K562 (cell line): ENCODE measurements at regions not wholly inside any gene's neighbourhood (a gene's known extent, or its start where the extent isn't known, plus 50 kb on each side); places are given as distances from the start of the nearest gene placed in this dataset.
A peak's percentile ranks its signal among the peaks of the same experiment; 100 is the strongest.

Experiments
- ATAC-seq: fragments of 200-7000 bp; cut with Tn5 transposase; 3 replicates; pipeline ENCODE4 v1.9.1; 2020; ENCODE audit warnings: moderate library complexity
- BruUV-seq: library from RNA; stranded (reverse); fragments of 400-500 nt; replicated peaks from 2 replicates; lab custom pipeline; 2021; lab: Mats Ljungman, UMichigan
- CTCF ChIA-PET: fragments of 300-600 bp; formaldehyde crosslinking; extraction: SDS; loops from one replicate; lab custom pipeline; 2021; ENCODE audit warnings: low intra/inter-chr PET ratio; lab: Yijun Ruan, JAX
- POLR2A ChIA-PET: fragments of 300-600, 350-650 bp; sonication (Branson Sonifier 250); formaldehyde crosslinking; extraction: SDS; loops from one replicate; lab custom pipeline; 2021; ENCODE audit warnings: antibody characterized with exemption, inconsistent platforms; lab: Yijun Ruan, JAX
- DNase-seq, 4 experiments: peaks; one replicate each; pipeline versions ENCODE4 v3.0.0 to v3.0.0-alpha.2; 2011 to 2018; ENCODE audit warnings: low spot score in 3 of 4, mixed read lengths in 3 of 4; ENCODE audit errors: extremely low read depth in 1 of 4
- FAIRE-seq: peaks from 2 replicates; lab custom pipeline; 2011; peaks lifted over from hg19 to GRCh38; lab: Jason Lieb, UNC
- H2AFZ ChIP-seq: 2 replicates; pipeline ENCODE4 v1.6.0; 2011; ENCODE audit warnings: low read depth, low read length, control low read depth, inconsistent platforms
- H3K27ac ChIP-seq: fragments of 200-600 bp; 3 replicates; pipeline ENCODE4 v1.8.0; 2011; ENCODE audit warnings: low read depth, mild to moderate bottlenecking, control low read depth, inconsistent platforms, low read length, moderate library complexity, mixed read lengths; ENCODE audit errors: extremely low read depth
- H3K27me3 ChIP-seq, 2 experiments: fragments of 300-600 bp in 1 of 2; 2 replicates in 1 of 2; 3 replicates in 1 of 2; pipeline versions ENCODE4 v1.6.0 to v1.8.0; 2011; ENCODE audit warnings: inconsistent platforms in 2 of 2, low read length in 2 of 2, mild to moderate bottlenecking in 1 of 2, mixed read lengths in 1 of 2, moderate library complexity in 1 of 2; ENCODE audit not compliant: control insufficient read depth in 2 of 2, insufficient read depth in 2 of 2
- H3K36me3 ChIP-seq: fragments of 300-600 bp; 3 replicates; pipeline ENCODE4 v1.8.0; 2011; ENCODE audit warnings: mild to moderate bottlenecking, low read length, inconsistent platforms; ENCODE audit not compliant: control insufficient read depth, insufficient read depth
- H3K4me1 ChIP-seq, 2 experiments: fragments of 200-600 bp in 1 of 2; replicated peaks in 1 of 2; 2 replicates in 1 of 2; 3 replicates in 1 of 2; pipeline versions ENCODE4 v1.5.1 to v1.8.0; 2011; ENCODE audit warnings: inconsistent platforms in 2 of 2, low read length in 2 of 2, mild to moderate bottlenecking in 1 of 2, mixed read lengths in 1 of 2, moderate library complexity in 1 of 2; ENCODE audit not compliant: control insufficient read depth in 2 of 2, insufficient read depth in 2 of 2
- H3K4me2 ChIP-seq: 2 replicates; pipeline ENCODE4 v1.6.1; 2011; ENCODE audit warnings: low read length, control low read depth, inconsistent platforms, mixed read lengths; ENCODE audit not compliant: insufficient read depth
- H3K4me3 ChIP-seq: fragments of 200-600 bp; sonication (generic), shearing (Covaris generic); 2 replicates; pipeline ENCODE4 v1.5.1; 2016; ENCODE audit warnings: control low read depth, inconsistent platforms
- H3K79me2 ChIP-seq: fragments of 200-600 bp; 3 replicates; pipeline ENCODE4 v1.8.0; 2011; ENCODE audit warnings: low read length, inconsistent platforms; ENCODE audit not compliant: control insufficient read depth, insufficient read depth
- H3K9ac ChIP-seq, 2 experiments: 2 replicates each; pipeline versions ENCODE4 v1.6.0 to v1.6.1; 2011; ENCODE audit warnings: low read depth in 2 of 2, low read length in 2 of 2, control low read depth in 1 of 2, inconsistent platforms in 1 of 2, mild to moderate bottlenecking in 1 of 2, mixed read lengths in 1 of 2; ENCODE audit not compliant: insufficient read depth in 1 of 2
- H3K9me1 ChIP-seq: one replicate; pipeline ENCODE4 v1.6.0; 2011; ENCODE audit warnings: inconsistent platforms, mild to moderate bottlenecking, low read length, moderate library complexity; ENCODE audit not compliant: control insufficient read depth, insufficient read depth
- H3K9me3 ChIP-seq: replicated peaks from 2 replicates; pipeline ENCODE4 v1.5.1; 2011; ENCODE audit warnings: low read depth, low read length, inconsistent platforms; ENCODE audit not compliant: control insufficient read depth, insufficient read depth
- H4K20me1 ChIP-seq: replicated peaks from 2 replicates; pipeline ENCODE4 v1.6.1; 2011; ENCODE audit warnings: low read length, inconsistent platforms, mixed read lengths; ENCODE audit not compliant: control insufficient read depth, insufficient read depth
- BACH1 ChIP-seq: fragments of 200-800 bp; sonication (Bioruptor generic); IDR thresholded peaks from 2 replicates; pipeline ENCODE4 v1.6.1; 2016; ENCODE audit warnings: missing genetic modification characterization, missing compliant biosample characterization
- COPS2 ChIP-seq: fragments of 450-650 bp; conservative IDR thresholded peaks from 2 replicates; pipeline ENCODE4 v1.6.1; 2016; ENCODE audit warnings: mild to moderate bottlenecking, moderate library complexity
- DDX20 ChIP-seq: fragments of 450-650 bp; IDR thresholded peaks from 2 replicates; pipeline ENCODE4 v1.6.1; 2016; ENCODE audit warnings: missing genetic modification characterization, low read depth, mild to moderate bottlenecking, missing compliant biosample characterization, moderate library complexity
- DMBX1 ChIP-seq: fragments of 250-450 bp; sonication (Bioruptor Pico); IDR thresholded peaks from 2 replicates; pipeline ENCODE4 v1.8.0; 2022; ENCODE audit warnings: inconsistent platforms, mild to moderate bottlenecking, moderate library complexity, borderline replicate concordance
- FUS ChIP-seq: fragments of 200-400 bp; formaldehyde crosslinking; optimal IDR thresholded peaks from 2 replicates; pipeline ENCODE3; 2017; ENCODE audit warnings: low read depth, low read length
- GTF2A2 ChIP-seq: IDR thresholded peaks from 2 replicates; pipeline ENCODE4 v1.6.1; 2016; ENCODE audit warnings: mild to moderate bottlenecking, missing genetic modification characterization, missing compliant biosample characterization
- HIVEP1 ChIP-seq: fragments of 250-450 bp; sonication (Bioruptor Pico); IDR thresholded peaks from 2 replicates; pipeline ENCODE4 v1.4.0; 2020; ENCODE audit warnings: mild to moderate bottlenecking
- ID3 ChIP-seq, 2 experiments: fragments of 250-450 bp in 1 of 2; fragments of 450-650 bp in 1 of 2; sonication (Bioruptor Pico) in 1 of 2; IDR thresholded peaks; 2 replicates each; pipeline versions ENCODE4 v1.6.1 to v1.8.0; 2016 to 2021; ENCODE audit warnings: mild to moderate bottlenecking in 2 of 2, moderate library complexity in 2 of 2, missing compliant biosample characterization in 1 of 2, missing genetic modification characterization in 1 of 2
- ILK ChIP-seq: fragments of 450-650 bp; IDR thresholded peaks from 2 replicates; pipeline ENCODE4 v1.6.1; 2016; ENCODE audit warnings: missing genetic modification characterization, low read depth, mild to moderate bottlenecking, missing compliant biosample characterization, moderate library complexity, borderline replicate concordance
- PTTG1 ChIP-seq: fragments of 450-650 bp; IDR thresholded peaks from 2 replicates; pipeline ENCODE4 v1.6.1; 2016; ENCODE audit warnings: low read depth, mild to moderate bottlenecking, missing genetic modification characterization, missing compliant biosample characterization
- PYGO2 ChIP-seq: fragments of 450-650 bp; IDR thresholded peaks from 2 replicates; pipeline ENCODE4 v1.6.1; 2016; ENCODE audit warnings: mild to moderate bottlenecking, missing genetic modification characterization, moderate library complexity, missing compliant biosample characterization
- RBM25 ChIP-seq: fragments of 200-400 bp; formaldehyde crosslinking; IDR thresholded peaks from 2 replicates; pipeline ENCODE4 v1.6.1; 2018; ENCODE audit warnings: low read length, low read depth, moderate library complexity; ENCODE audit not compliant: severe bottlenecking
- ZBTB26 ChIP-seq: fragments of 450-650 bp; formaldehyde crosslinking; IDR thresholded peaks from 2 replicates; pipeline ENCODE4 v1.4.0; 2022; ENCODE audit warnings: missing genetic modification characterization
- ZNF561 ChIP-seq: fragments of 450-650 bp; formaldehyde crosslinking; conservative IDR thresholded peaks from 2 replicates; pipeline ENCODE4 v1.4.0; 2020; ENCODE audit warnings: mild to moderate bottlenecking, moderate library complexity
- ZNF592 ChIP-seq: fragments of 450-650 bp; IDR thresholded peaks from 2 replicates; pipeline ENCODE4 v1.6.1; 2017; ENCODE audit warnings: antibody characterized with exemption, mild to moderate bottlenecking
- WGBS: fragments of 100-300 bp; shearing (Covaris generic); methylation state at CpG from one replicate; pipeline ENCODE4 v1.1.6; 2016; ENCODE audit warnings: low coverage, mixed read lengths; ENCODE audit not compliant: insufficient coverage; ENCODE audit errors: missing lambda C conversion rate; 5-methylcytosine and 5-hydroxymethylcytosine counted together
- in situ Hi-C: fragments of 300-500 bp; cut with MboI; formaldehyde crosslinking; loops from 4 replicates; pipeline ENCODE4 v1.15.0; 2018; ENCODE audit warnings: inconsistent platforms, mixed read lengths
- intact Hi-C: fragments of 100-400 bp; cut with micrococcal nuclease; formaldehyde crosslinking; loops from 2 replicates; pipeline ENCODE4 v1.14.2; 2022

DNA sequence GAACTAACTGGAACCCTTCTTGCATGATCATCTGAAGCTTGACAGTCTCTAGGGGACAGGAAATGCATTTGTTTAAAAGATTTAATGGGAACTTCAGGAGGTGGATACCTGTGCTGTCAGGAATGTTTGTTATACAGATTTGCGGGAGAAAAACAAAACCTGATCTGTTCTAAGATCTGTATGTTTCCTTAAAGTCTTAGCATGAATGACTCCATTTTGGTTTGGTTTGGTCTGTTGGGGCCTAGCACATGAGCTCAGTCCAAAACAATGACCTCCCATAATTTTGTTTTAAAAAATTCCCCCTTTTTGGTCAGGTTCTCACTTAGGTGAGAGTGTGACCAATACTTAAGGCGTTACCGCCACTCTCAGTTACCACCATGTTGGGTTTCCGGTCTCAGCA, 138.7 kb downstream of the AKR1D1 start:
- no peak overlapping the region for H3K9ac ChIP-seq
- no TSS peak for BruUV-seq
- H3K9me3 ChIP-seq = no peaks in the 10 kb centered on the region
- in situ Hi-C loops (no loop called here), intact Hi-C loops (no loop called here)
- H3K36me3 ChIP-seq = no peaks in the 10 kb centered on the region
- WGBS = 25% methylated on average over 4 of the region's 4 CpGs
- no peak overlapping the region for H3K4me2 ChIP-seq
- H3K4me3 ChIP-seq = no peak overlapping the region
- H3K27ac ChIP-seq = no peak overlapping the region
- H3K79me2 ChIP-seq = no peaks in the 10 kb centered on the region
- no peak for ATAC-seq
- no peak for FAIRE-seq
- ChIA-PET POLR2A (no interaction called here), CTCF (no interaction called here)
- no peak for DNase-seq
- no peak for TF ChIP-seq HIVEP1 (CRISPR knock-in tag)
- 0 out of 2 replicates have a peak, but pooled peaks have one; percentile 47 for TF ChIP-seq PYGO2 (tag)
- TF ChIP-seq DMBX1 (CRISPR knock-in tag) = 0 out of 2 replicates have a peak, but pooled peaks have one; percentile 52
- TF ChIP-seq FUS = no peak
- no peak for TF ChIP-seq COPS2
- TF ChIP-seq DDX20 (tag) = 0 out of 2 replicates have a peak, but pooled peaks have one; percentile 45
- TF ChIP-seq GTF2A2 (tag) = peak; percentile 81
- no peak for TF ChIP-seq BACH1 (tag)
- no peak for TF ChIP-seq ZNF561 (CRISPR knock-in tag)
- TF ChIP-seq ZBTB26 (CRISPR knock-in tag) = no peak
- no peak for TF ChIP-seq RBM25
- peak; percentile 30; the same call in 1 of the 2 replicates for TF ChIP-seq ZNF592
- TF ChIP-seq ID3 (CRISPR knock-in tag; IDR thresholded peaks at IDR 0.05) = no peak
- TF ChIP-seq ID3 (tag; IDR thresholded peaks at IDR 0.05) = peak; percentile 57; the same call in 1 of the 2 replicates
- peak; percentile 48; the same call in 1 of the 2 replicates for TF ChIP-seq PTTG1 (tag)
- TF ChIP-seq ILK (tag) = peak; percentile 65; the same call in 1 of the 2 replicates
- no peak overlapping the region for H2AFZ ChIP-seq
- H3K9me1 ChIP-seq = no peaks in the 10 kb centered on the region
- no peaks in the 10 kb centered on the region for H3K4me1 ChIP-seq
- no peaks in the 10 kb centered on the region for H3K27me3 ChIP-seq
- no peaks in the 10 kb centered on the region for H4K20me1 ChIP-seq
